GM19438 (cell line): ENCODE measurements at regions not wholly inside any gene's neighbourhood (a gene's known extent, or its start where the extent isn't known, plus 50 kb on each side); places are given as distances from the start of the nearest gene placed in this dataset.

Source experiments
- ATAC-seq: cut with Tn5 transposase; IDR thresholded peaks from one replicate; pipeline ENCODE4 v1.9.1; 2021; ENCODE audit warnings: low read depth; ENCODE audit not compliant: unreplicated experiment

GRCh38 chr2:54388076-54388475 is 68.1 kb upstream of the SPTBN1 start:
- no peak for ATAC-seq

GRCh38 chr2:54392555-54393324 is 63.4 kb upstream of the SPTBN1 start:
- ATAC-seq = no peak

GRCh38 chr2:54394392-54394791 is 61.7 kb upstream of the SPTBN1 start:
- peak; percentile 77 for ATAC-seq

- no peak for ATAC-seq
These were observed 60.0 kb upstream of the SPTBN1 start for GRCh38 chr2:54396107-54396506.

- no peak for ATAC-seq
These were observed 59.3 kb upstream of the SPTBN1 start for GRCh38 chr2:54396798-54397197.

- ATAC-seq = no peak
These were observed 58.7 kb upstream of the SPTBN1 start for GRCh38 chr2:54397426-54397825.

- no peak for ATAC-seq
These were observed 54.6 kb upstream of the SPTBN1 start for GRCh38 chr2:54401554-54401953.

- ATAC-seq = no peak
These were observed 53.8 kb upstream of the SPTBN1 start for GRCh38 chr2:54402350-54402749.

- no peak for ATAC-seq
These were observed 52.5 kb upstream of the SPTBN1 start for GRCh38 chr2:54403512-54404238.

GRCh38 chr2:54404270-54404669 is 51.9 kb upstream of the SPTBN1 start:
- ATAC-seq = no peak

GRCh38 chr2:54406031-54406430 is 50.1 kb upstream of the SPTBN1 start:
- ATAC-seq = no peak
